ENCODE measurements at regions not wholly inside any gene's neighbourhood (a gene's known extent, or its start where the extent isn't known, plus 50 kb on each side); places are given as distances from the start of the nearest gene placed in this dataset.
"Not testable (repeated sequence)": the region's sequence is repeated elsewhere in the genome, so short reads cannot be mapped to it uniquely, and the experiment has no call there.

GRCh38 chr22:34808618-34809017 is 257.3 kb upstream of the ISX start:
- DNase-seq (ENCODE audit: low spot score), result no peak
- H3K27ac ChIP-seq, result no peak overlapping the region
- TF ChIP-seq CTCF (IDR thresholded peaks at IDR 0.05), result no peak

GRCh38 chr22:34812631-34813030 is 253.3 kb upstream of the ISX start:
- Histone ChIP-seq H3K36me3 (no peaks in the 10 kb centered on the region), H3K27ac (no peak overlapping the region), H3K4me3 (no peak overlapping the region), H3K9me3 (no peaks in the 10 kb centered on the region), H3K4me1 (no peaks in the 10 kb centered on the region), H3K27me3 (no peaks in the 10 kb centered on the region)
- TF ChIP-seq CTCF (IDR thresholded peaks at IDR 0.05), result no peak
- no peak for DNase-seq (ENCODE audit: low spot score)

More at GRCh38 chr22:34808618-34809017, 257.3 kb upstream of the ISX start:
- Histone ChIP-seq H3K36me3 (no peaks in the 10 kb centered on the region), H3K9me3 (no peaks in the 10 kb centered on the region), H3K4me3 (no peak overlapping the region), H3K27me3 (no peaks in the 10 kb centered on the region), H3K4me1 (no peaks in the 10 kb centered on the region)

GRCh38 chr22:34814260-34815025 is 251.5 kb upstream of the ISX start:
- TF ChIP-seq CTCF (IDR thresholded peaks at IDR 0.05), result no peak
- Histone ChIP-seq H3K27me3 (no peaks in the 10 kb centered on the region), H3K4me3 (no peak overlapping the region), H3K9me3 (no peaks in the 10 kb centered on the region), H3K36me3 (no peaks in the 10 kb centered on the region), H3K27ac (no peak overlapping the region), H3K4me1 (no peaks in the 10 kb centered on the region)
- DNase-seq (ENCODE audit: low spot score), result no peak

GRCh38 chr22:34829485-34829884 is 236.5 kb upstream of the ISX start:
- no peaks in the 10 kb centered on the region for H3K27me3 ChIP-seq
- no peaks in the 10 kb centered on the region for H3K4me1 ChIP-seq
- no peak overlapping the region for H3K27ac ChIP-seq
- no peaks in the 10 kb centered on the region for H3K36me3 ChIP-seq
- no peak for TF ChIP-seq CTCF (IDR thresholded peaks at IDR 0.05)
- H3K4me3 ChIP-seq, result no peak overlapping the region
- no peaks in the 10 kb centered on the region for H3K9me3 ChIP-seq
- no peak for DNase-seq (ENCODE audit: low spot score)

- DNase-seq (ENCODE audit: low spot score), result no peak
- no peak for TF ChIP-seq CTCF (IDR thresholded peaks at IDR 0.05)
- Histone ChIP-seq H3K27me3 (no peaks in the 10 kb centered on the region), H3K4me3 (no peak overlapping the region), H3K36me3 (no peaks in the 10 kb centered on the region), H3K4me1 (no peaks in the 10 kb centered on the region), H3K27ac (no peak overlapping the region), H3K9me3 (no peaks in the 10 kb centered on the region)
These were observed 231.9 kb upstream of the ISX start for GRCh38 chr22:34834059-34834458.

- H3K27ac ChIP-seq; H3K27me3 ChIP-seq; DNase-seq (ENCODE audit: low spot score); H3K36me3 ChIP-seq; H3K9me3 ChIP-seq; H3K4me3 ChIP-seq; H3K4me1 ChIP-seq: not testable (repeated sequence)
These were observed 231.4 kb upstream of the ISX start for GRCh38 chr22:34834541-34834940.

Data from right atrium auricular region (tissue), 2 donors.